Keratinocyte (primary cell): ENCODE measurements at regions not wholly inside any gene's neighbourhood (a gene's known extent, or its start where the extent isn't known, plus 50 kb on each side); places are given as distances from the start of the nearest gene placed in this dataset.

Experiments
- EZH2 ChIP-seq: IDR thresholded peaks from one replicate; pipeline ENCODE4 v1.6.1; 2012; ENCODE audit warnings: inconsistent platforms, mild to moderate bottlenecking, low read length, moderate library complexity
- TF ChIP-seq, protein P1 (sequence below), 3 experiments: IDR thresholded peaks in 1 of 3; conservative IDR thresholded peaks in 1 of 3; optimal IDR thresholded peaks in 1 of 3; 2 replicates in 2 of 3; 3 replicates in 1 of 3; pipeline versions ENCODE3 to v1.5.1; 2011; ENCODE audit warnings: low read length in 3 of 3, mild to moderate bottlenecking in 3 of 3, moderate library complexity in 2 of 3, control low read depth in 1 of 3, inconsistent platforms in 1 of 3; ENCODE audit not compliant: insufficient read depth in 2 of 3; ENCODE audit errors: extremely low read depth in 1 of 3

DNA sequence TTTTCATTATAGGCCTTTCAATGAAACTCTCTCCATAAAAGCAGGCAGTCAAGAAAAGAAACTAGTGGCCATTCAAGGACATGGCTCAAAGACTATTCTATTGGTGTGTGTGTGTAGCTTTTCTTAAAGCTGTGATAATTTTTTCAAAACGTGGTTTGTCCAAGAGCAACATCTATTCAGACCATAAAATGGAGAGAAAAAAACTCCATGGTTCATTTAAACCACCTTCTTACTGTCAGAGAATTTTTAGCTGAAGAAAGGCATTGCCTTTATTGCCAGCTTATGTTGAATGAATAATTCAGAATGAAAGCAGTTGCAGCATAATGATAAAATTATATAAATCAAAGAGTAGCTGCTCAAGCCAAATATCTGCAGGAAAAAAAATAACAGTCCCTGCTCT, 325.5 kb downstream of the PCDH18 start:
- TF ChIP-seq, protein P1, sequence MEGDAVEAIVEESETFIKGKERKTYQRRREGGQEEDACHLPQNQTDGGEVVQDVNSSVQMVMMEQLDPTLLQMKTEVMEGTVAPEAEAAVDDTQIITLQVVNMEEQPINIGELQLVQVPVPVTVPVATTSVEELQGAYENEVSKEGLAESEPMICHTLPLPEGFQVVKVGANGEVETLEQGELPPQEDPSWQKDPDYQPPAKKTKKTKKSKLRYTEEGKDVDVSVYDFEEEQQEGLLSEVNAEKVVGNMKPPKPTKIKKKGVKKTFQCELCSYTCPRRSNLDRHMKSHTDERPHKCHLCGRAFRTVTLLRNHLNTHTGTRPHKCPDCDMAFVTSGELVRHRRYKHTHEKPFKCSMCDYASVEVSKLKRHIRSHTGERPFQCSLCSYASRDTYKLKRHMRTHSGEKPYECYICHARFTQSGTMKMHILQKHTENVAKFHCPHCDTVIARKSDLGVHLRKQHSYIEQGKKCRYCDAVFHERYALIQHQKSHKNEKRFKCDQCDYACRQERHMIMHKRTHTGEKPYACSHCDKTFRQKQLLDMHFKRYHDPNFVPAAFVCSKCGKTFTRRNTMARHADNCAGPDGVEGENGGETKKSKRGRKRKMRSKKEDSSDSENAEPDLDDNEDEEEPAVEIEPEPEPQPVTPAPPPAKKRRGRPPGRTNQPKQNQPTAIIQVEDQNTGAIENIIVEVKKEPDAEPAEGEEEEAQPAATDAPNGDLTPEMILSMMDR (optimal IDR thresholded peaks at IDR 0.05 in 1 of 3, IDR thresholded peaks at IDR 0.05 in 1 of 3, conservative IDR thresholded peaks at IDR 0.05 in 1 of 3; ENCODE audit: extremely low read depth in 1 of 3, insufficient read depth in 2 of 3, low read length in 3 of 3), result no peak
- TF ChIP-seq EZH2, result no peak
